HepG2 (cell line): ENCODE measurements at regions not wholly inside any gene's neighbourhood (a gene's known extent, or its start where the extent isn't known, plus 50 kb on each side); places are given as distances from the start of the nearest gene placed in this dataset.

Source experiments
- ATAC-seq: fragments of 200-7000 bp; cut with Tn5 transposase; 3 replicates; pipeline ENCODE4 v1.9.1; 2020; ENCODE audit warnings: mild to moderate bottlenecking, moderate library complexity
- BruUV-seq: library from RNA; stranded (reverse); fragments of 400-500 nt; replicated peaks from 2 replicates; lab custom pipeline; 2021; lab: Mats Ljungman, UMichigan
- CTCF ChIA-PET: fragments of 300-600 bp; formaldehyde crosslinking; extraction: SDS; loops from one replicate; lab custom pipeline; 2021; ENCODE audit warnings: low total read pairs, inconsistent platforms, low intra/inter-chr PET ratio; lab: Yijun Ruan, JAX
- POLR2A ChIA-PET: fragments of 350-600 bp; sonication (Branson Sonifier 250); formaldehyde crosslinking; loops from one replicate; lab custom pipeline; 2020; ENCODE audit warnings: antibody characterized with exemption, inconsistent platforms; lab: Yijun Ruan, JAX
- DNase-seq: peaks from one replicate; pipeline ENCODE4 v3.0.0-alpha.2; 2015; ENCODE audit warnings: low spot score
- FAIRE-seq: peaks from 3 replicates; lab custom pipeline; 2011; peaks lifted over from hg19 to GRCh38; lab: Jason Lieb, UNC
- H2AFZ ChIP-seq: one replicate; pipeline ENCODE4 v1.6.1; 2011; ENCODE audit warnings: low read length, inconsistent platforms
- H3K27ac ChIP-seq: fragments of 300-600 bp; 3 replicates; pipeline ENCODE4 v1.8.0; 2011; ENCODE audit warnings: mixed run types, mild to moderate bottlenecking, mixed read lengths, low read length, inconsistent platforms; ENCODE audit not compliant: insufficient read depth; ENCODE audit errors: extremely low read length
- H3K27me3 ChIP-seq, 2 experiments: fragments of 200-600 bp in 1 of 2; 2 replicates in 1 of 2; 3 replicates in 1 of 2; pipeline versions ENCODE4 v1.6.0 to v1.8.0; 2011; ENCODE audit warnings: low read length in 2 of 2, mild to moderate bottlenecking in 2 of 2, moderate library complexity in 2 of 2, inconsistent platforms in 1 of 2; ENCODE audit not compliant: insufficient read depth in 2 of 2, control insufficient read depth in 1 of 2
- H3K36me3 ChIP-seq, 2 experiments: fragments of 200-600 bp in 1 of 2; replicated peaks in 1 of 2; 2 replicates in 1 of 2; 3 replicates in 1 of 2; pipeline versions ENCODE4 v1.5.1 to v1.8.0; 2011; ENCODE audit warnings: low read length in 2 of 2, inconsistent platforms in 1 of 2; ENCODE audit not compliant: insufficient read depth in 2 of 2, control insufficient read depth in 1 of 2
- H3K4me1 ChIP-seq: 2 replicates; pipeline ENCODE4 v1.5.1; 2012; ENCODE audit warnings: low read length, inconsistent platforms; ENCODE audit not compliant: insufficient read depth
- H3K4me2 ChIP-seq: 2 replicates; pipeline ENCODE4 v1.6.0; 2011; ENCODE audit warnings: low read depth, low read length, inconsistent platforms
- H3K4me3 ChIP-seq, 3 experiments: fragments of 200-600 bp in 1 of 3; sonication (generic), shearing (Covaris generic) in 1 of 3; replicated peaks in 1 of 3; 2 replicates each; pipeline ENCODE4 v1.5.1; 2011 to 2016; ENCODE audit warnings: low read length in 3 of 3, inconsistent platforms in 2 of 3, low read depth in 2 of 3, mild to moderate bottlenecking in 2 of 3, control low read depth in 1 of 3, mixed read lengths in 1 of 3; ENCODE audit not compliant: insufficient read depth in 1 of 3
- H3K79me2 ChIP-seq: one replicate; pipeline ENCODE4 v1.6.1; 2011; ENCODE audit warnings: low read length, inconsistent platforms; ENCODE audit not compliant: insufficient read depth
- H3K9ac ChIP-seq: 2 replicates; pipeline ENCODE4 v1.6.0; 2011; ENCODE audit warnings: mild to moderate bottlenecking, low read depth, low read length, inconsistent platforms; ENCODE audit not compliant: insufficient read depth
- H3K9me3 ChIP-seq: 2 replicates; pipeline ENCODE4 v1.5.1; 2012; ENCODE audit warnings: mild to moderate bottlenecking, low read length
- H4K20me1 ChIP-seq: 2 replicates; pipeline ENCODE4 v1.6.0; 2011; ENCODE audit warnings: inconsistent platforms, mild to moderate bottlenecking, low read length, moderate library complexity; ENCODE audit not compliant: insufficient read depth
- FIP1L1 ChIP-seq: fragments of 200-400 bp; formaldehyde crosslinking; IDR thresholded peaks from 2 replicates; pipeline ENCODE4 v1.6.1; 2018; ENCODE audit warnings: low read depth, mild to moderate bottlenecking, low read length, moderate library complexity, borderline replicate concordance; ENCODE audit not compliant: insufficient read depth
- FOXA1 ChIP-seq, 2 experiments: fragments of 450-650 bp in 1 of 2; sonication (generic) in 1 of 2; formaldehyde crosslinking in 1 of 2; IDR thresholded peaks; 2 replicates each; pipeline versions ENCODE4 v1.4.0 to v1.6.1; 2016 to 2020; ENCODE audit warnings: missing genetic modification reagents in 1 of 2
- KDM3A ChIP-seq: IDR thresholded peaks from 2 replicates; pipeline ENCODE4 v1.6.1; 2018; ENCODE audit warnings: low read depth, missing compliant biosample characterization
- KLF16 ChIP-seq, 2 experiments: sonication (generic) in 1 of 2; formaldehyde crosslinking in 1 of 2; IDR thresholded peaks; 2 replicates each; pipeline versions ENCODE4 v1.6.1 to v1.8.0; 2016 to 2023; ENCODE audit warnings: missing genetic modification reagents in 2 of 2, missing compliant biosample characterization in 1 of 2
- LCORL ChIP-seq, 2 experiments: fragments of 450-650 bp in 1 of 2; sonication (generic) in 1 of 2; formaldehyde crosslinking in 1 of 2; IDR thresholded peaks; 2 replicates each; pipeline versions ENCODE4 v1.5.0 to v1.6.1; 2017 to 2020; ENCODE audit warnings: antibody characterized with exemption in 1 of 2, missing genetic modification reagents in 1 of 2
- MLLT10 ChIP-seq: sonication (generic); formaldehyde crosslinking; IDR thresholded peaks from 2 replicates; pipeline ENCODE4 v1.4.0; 2020; ENCODE audit warnings: missing genetic modification reagents
- SKIL ChIP-seq: sonication (generic); formaldehyde crosslinking; IDR thresholded peaks from 2 replicates; pipeline ENCODE4 v1.8.0; 2022; ENCODE audit warnings: missing genetic modification reagents, mild to moderate bottlenecking, moderate library complexity, borderline replicate concordance
- ZBTB7B ChIP-seq: sonication (generic); formaldehyde crosslinking; IDR thresholded peaks from 2 replicates; pipeline ENCODE4 v1.4.0; 2020; ENCODE audit warnings: missing genetic modification reagents
- ZNF547 ChIP-seq: sonication (generic); formaldehyde crosslinking; IDR thresholded peaks from 2 replicates; pipeline ENCODE4 v1.5.1; 2020; ENCODE audit warnings: mild to moderate bottlenecking, missing genetic modification reagents
- ZNF713 ChIP-seq: sonication (generic); formaldehyde crosslinking; IDR thresholded peaks from 2 replicates; pipeline ENCODE4 v1.4.0; 2020; ENCODE audit warnings: mild to moderate bottlenecking, missing genetic modification reagents
- whole genome bisulfite sequencing: methylation state at CpG from one replicate; pipeline ENCODE4 v1.1.6; 2017; ENCODE audit warnings: low lambda C conversion rate; 5-methylcytosine and 5-hydroxymethylcytosine counted together
- in situ Hi-C: cut with HindIII; loops from 2 replicates; pipeline ENCODE4 v1.10.0; 2017; ENCODE audit warnings: low pct_unique_long_range_greater_than_20kb; ENCODE audit not compliant: extremely low pct_ligation_motif_present
- intact Hi-C: fragments of 100-400 bp; cut with micrococcal nuclease; formaldehyde crosslinking; loops from one replicate; pipeline ENCODE4 v1.10.0; 2022; ENCODE audit not compliant: unreplicated experiment

- ATAC-seq, result no peak
- Histone ChIP-seq H3K36me3 (no peaks in the 10 kb centered on the region), H3K4me1 (peaks cover 10% of the 10 kb centered on the region), H3K9ac (no peak overlapping the region), H3K27me3 (peaks cover 0 to 13% of the 10 kb centered on the region in 2 experiments; a peak in 3 of 5 replicates), H2AFZ (no peak overlapping the region), H4K20me1 (no peaks in the 10 kb centered on the region), H3K9me3 (no peaks in the 10 kb centered on the region), H3K4me2 (no peak overlapping the region), H3K27ac (no peak overlapping the region), H3K79me2 (no peaks in the 10 kb centered on the region), H3K4me3 (no peak overlapping the region)
- DNase-seq, result no peak
- TF ChIP-seq KDM3A (CRISPR knock-in tag), result no peak
- no peak for TF ChIP-seq KLF16 (CRISPR knock-in tag; IDR thresholded peaks at IDR 0.05)
- no peak for TF ChIP-seq SKIL (CRISPR knock-in tag)
- no peak for TF ChIP-seq LCORL (IDR thresholded peaks at IDR 0.05)
- no peak for TF ChIP-seq LCORL (CRISPR knock-in tag; IDR thresholded peaks at IDR 0.05)
- no peak for TF ChIP-seq FIP1L1
- TF ChIP-seq MLLT10 (CRISPR knock-in tag), result no peak
- no peak for TF ChIP-seq ZNF713
- no peak for TF ChIP-seq ZBTB7B (CRISPR knock-in tag)
- TF ChIP-seq ZNF547, result no peak
- TF ChIP-seq FOXA1 (IDR thresholded peaks at IDR 0.05), result no peak
- no peak for TF ChIP-seq FOXA1 (CRISPR knock-in tag; IDR thresholded peaks at IDR 0.05)
- POLR2A ChIA-PET, result no interaction called here
- CTCF ChIA-PET, result no interaction called here
- intact Hi-C loops, result no loop called here
- no peak for FAIRE-seq
- no TSS peak for BruUV-seq
- 48% methylated on average over 7 of the region's 7 CpGs for WGBS
- in situ Hi-C loops, result no loop called here
Observed at GRCh38 chr3:193793123-193793522, 200.1 kb downstream of the OPA1 start.
